IMR-90 (cell line): ENCODE measurements at regions not wholly inside any gene's neighbourhood (a gene's known extent, or its start where the extent isn't known, plus 50 kb on each side); places are given as distances from the start of the nearest gene placed in this dataset.

Source experiments
- ATAC-seq: fragments of 200-7000 bp; cut with Tn5 transposase; 2 replicates; pipeline ENCODE4 v1.9.1; 2020; ENCODE audit warnings: low read depth, mild to moderate bottlenecking, moderate library complexity
- BruUV-seq: library from RNA; stranded (reverse); fragments of 400-500 nt; replicated peaks from 2 replicates; lab custom pipeline; 2021; lab: Mats Ljungman, UMichigan
- CTCF ChIA-PET: fragments of 300-600 bp; formaldehyde crosslinking; extraction: SDS; loops from one replicate; lab custom pipeline; 2021; ENCODE audit warnings: antibody characterized with exemption; lab: Yijun Ruan, JAX
- POLR2A ChIA-PET: fragments of 300-600 bp; sonication (Branson Sonifier 250); formaldehyde crosslinking; loops from one replicate; lab custom pipeline; 2022; ENCODE audit warnings: antibody characterized with exemption; ENCODE audit not compliant: unreplicated experiment; lab: Charles Lee
- DNase-seq: peaks from one replicate; pipeline ENCODE4 v3.0.0; 2013
- H2AFZ ChIP-seq: replicated peaks from 2 replicates; pipeline ENCODE3; 2013; ENCODE audit warnings: low read length, mild to moderate bottlenecking; ENCODE audit not compliant: poor library complexity
- H2AK5ac ChIP-seq: 2 replicates; pipeline ENCODE4 v1.6.1; 2013; ENCODE audit warnings: low read depth, low read length, inconsistent platforms
- H2AK9ac ChIP-seq: replicated peaks from 2 replicates; pipeline ENCODE3; 2013; ENCODE audit warnings: mild to moderate bottlenecking, low read depth, low read length, moderate library complexity; ENCODE audit not compliant: poor library complexity
- H2BK120ac ChIP-seq: 2 replicates; pipeline ENCODE4 v1.6.1; 2013; ENCODE audit warnings: low read depth, low read length, inconsistent platforms
- H2BK15ac ChIP-seq: 3 replicates; pipeline ENCODE4 v1.6.1; 2013; ENCODE audit warnings: low read depth, low read length, inconsistent platforms
- H2BK20ac ChIP-seq: 2 replicates; pipeline ENCODE4 v1.6.1; 2013; ENCODE audit warnings: low read depth, mild to moderate bottlenecking, inconsistent platforms, low read length, moderate library complexity
- H2BK5ac ChIP-seq: 2 replicates; pipeline ENCODE4 v1.6.1; 2013; ENCODE audit warnings: mild to moderate bottlenecking, low read depth, low read length, inconsistent platforms; ENCODE audit not compliant: poor library complexity, severe bottlenecking
- H3K14ac ChIP-seq: replicated peaks from 2 replicates; pipeline ENCODE4 v1.6.1; 2013; ENCODE audit warnings: low read depth, low read length, inconsistent platforms
- H3K18ac ChIP-seq: 2 replicates; pipeline ENCODE4 v1.6.1; 2013; ENCODE audit warnings: low read depth, low read length, control low read depth
- H3K23ac ChIP-seq: 2 replicates; pipeline ENCODE4 v1.6.1; 2013; ENCODE audit warnings: low read depth, low read length, inconsistent platforms
- H3K27ac ChIP-seq: 2 replicates; pipeline ENCODE4 v1.5.1; 2013; ENCODE audit warnings: mild to moderate bottlenecking, control low read depth, low read length; ENCODE audit not compliant: insufficient read depth
- H3K27me3 ChIP-seq: 2 replicates; pipeline ENCODE4 v1.6.1; 2013; ENCODE audit warnings: low read length; ENCODE audit not compliant: control insufficient read depth, insufficient read depth
- H3K36me3 ChIP-seq: 2 replicates; pipeline ENCODE4 v1.6.1; 2013; ENCODE audit warnings: low read length, mixed read lengths; ENCODE audit not compliant: control insufficient read depth, insufficient read depth
- H3K4ac ChIP-seq: 2 replicates; pipeline ENCODE4 v1.6.1; 2013; ENCODE audit warnings: low read depth, low read length, inconsistent platforms
- H3K4me1 ChIP-seq: 2 replicates; pipeline ENCODE4 v1.6.1; 2013; ENCODE audit warnings: low read length, mixed read lengths; ENCODE audit not compliant: control insufficient read depth, insufficient read depth
- H3K4me2 ChIP-seq: 2 replicates; pipeline ENCODE4 v1.6.1; 2013; ENCODE audit warnings: low read depth, mild to moderate bottlenecking, control low read depth, low read length, moderate library complexity
- H3K4me3 ChIP-seq: 2 replicates; pipeline ENCODE4 v1.5.1; 2013; ENCODE audit warnings: low read depth, mild to moderate bottlenecking, control low read depth, low read length, moderate library complexity; ENCODE audit not compliant: insufficient read depth
- H3K56ac ChIP-seq: 2 replicates; pipeline ENCODE4 v1.6.1; 2013; ENCODE audit warnings: low read length, inconsistent platforms; ENCODE audit not compliant: insufficient read depth; ENCODE audit errors: extremely low read depth
- H3K79me1 ChIP-seq, 2 experiments: 2 replicates each; pipeline ENCODE4 v1.6.1; 2013; ENCODE audit warnings: low read length in 2 of 2, inconsistent platforms in 1 of 2, low read depth in 1 of 2
- H3K9ac ChIP-seq: 2 replicates; pipeline ENCODE4 v1.6.1; 2013; ENCODE audit warnings: low read depth, low read length, control low read depth
- H3K9me1 ChIP-seq: 2 replicates; pipeline ENCODE4 v1.6.1; 2013; ENCODE audit warnings: low read length, inconsistent platforms; ENCODE audit not compliant: insufficient read depth
- H3K9me3 ChIP-seq: 2 replicates; pipeline ENCODE4 v1.6.1; 2013; ENCODE audit warnings: low read length; ENCODE audit not compliant: control insufficient read depth, insufficient read depth
- H4K20me1 ChIP-seq: 2 replicates; pipeline ENCODE4 v1.6.1; 2013; ENCODE audit warnings: low read length, inconsistent platforms; ENCODE audit not compliant: insufficient read depth
- H4K5ac ChIP-seq: 2 replicates; pipeline ENCODE4 v1.6.1; 2013; ENCODE audit warnings: mild to moderate bottlenecking, low read depth, low read length, control low read depth
- H4K8ac ChIP-seq, 2 experiments: 2 replicates each; pipeline ENCODE4 v1.6.1; 2013; ENCODE audit warnings: low read depth in 2 of 2, low read length in 2 of 2, control low read depth in 1 of 2, inconsistent platforms in 1 of 2
- H4K91ac ChIP-seq: 2 replicates; pipeline ENCODE4 v1.6.1; 2013; ENCODE audit warnings: low read depth, low read length, inconsistent platforms; ENCODE audit not compliant: insufficient read depth
- FOS ChIP-seq: fragments of 150-350 bp; IDR thresholded peaks from 2 replicates; pipeline ENCODE4 v1.6.1; 2016; ENCODE audit warnings: low read depth, low read length
- MAFK ChIP-seq: IDR thresholded peaks from 2 replicates; pipeline ENCODE4 v1.6.1; 2012; ENCODE audit warnings: low read depth, low read length, improper control_type of control experiment
- RAD21 ChIP-seq: IDR thresholded peaks from 2 replicates; pipeline ENCODE4 v1.6.1; 2012; ENCODE audit warnings: low read length, improper control_type of control experiment
- RFX5 ChIP-seq: IDR thresholded peaks from 2 replicates; pipeline ENCODE4 v1.8.0; 2012; ENCODE audit warnings: low read depth, mild to moderate bottlenecking, low read length, moderate library complexity
- SMC3 ChIP-seq: fragments of 150-350 bp; IDR thresholded peaks from 2 replicates; pipeline ENCODE4 v1.6.1; 2016; ENCODE audit warnings: low read depth, mild to moderate bottlenecking, antibody characterized with exemption, low read length, moderate library complexity
- WGBS, 2 experiments: methylation state at CpG; one replicate each; pipeline versions ENCODE4 v1.1.5 to v1.1.7; 2013; ENCODE audit warnings: missing lambda C conversion rate in 2 of 2; ENCODE audit not compliant: insufficient read length in 1 of 2; ENCODE audit errors: extremely low coverage in 2 of 2; 5-methylcytosine and 5-hydroxymethylcytosine counted together
- dilution Hi-C: fragments of 300-500 bp; cut with HindIII; formaldehyde crosslinking; loops from one replicate; pipeline ENCODE4 v1.14.3; 2018; ENCODE audit warnings: low sequenced_read_pairs; ENCODE audit not compliant: unreplicated experiment
- in situ Hi-C: fragments of 300-500 bp; cut with MboI; formaldehyde crosslinking; loops from 3 replicates; pipeline ENCODE4 v1.14.3; 2019; ENCODE audit warnings: low sequenced_read_pairs, inconsistent platforms, mixed read lengths
- intact Hi-C: fragments of 100-400 bp; cut with micrococcal nuclease; formaldehyde crosslinking; loops from 2 replicates; pipeline ENCODE4 v1.10.0; 2022
- TF ChIP-seq, protein P1 (sequence below): fragments of 150-350 bp; IDR thresholded peaks from 2 replicates; pipeline ENCODE4 v1.6.1; 2017; ENCODE audit warnings: mild to moderate bottlenecking, antibody characterized with exemption, low read length, low read depth
- TF ChIP-seq, protein P2 (sequence below): fragments of 150-350 bp; IDR thresholded peaks from 2 replicates; pipeline ENCODE4 v1.6.1; 2016; ENCODE audit warnings: low read depth, mild to moderate bottlenecking, low read length, moderate library complexity, borderline replicate concordance

DNA sequence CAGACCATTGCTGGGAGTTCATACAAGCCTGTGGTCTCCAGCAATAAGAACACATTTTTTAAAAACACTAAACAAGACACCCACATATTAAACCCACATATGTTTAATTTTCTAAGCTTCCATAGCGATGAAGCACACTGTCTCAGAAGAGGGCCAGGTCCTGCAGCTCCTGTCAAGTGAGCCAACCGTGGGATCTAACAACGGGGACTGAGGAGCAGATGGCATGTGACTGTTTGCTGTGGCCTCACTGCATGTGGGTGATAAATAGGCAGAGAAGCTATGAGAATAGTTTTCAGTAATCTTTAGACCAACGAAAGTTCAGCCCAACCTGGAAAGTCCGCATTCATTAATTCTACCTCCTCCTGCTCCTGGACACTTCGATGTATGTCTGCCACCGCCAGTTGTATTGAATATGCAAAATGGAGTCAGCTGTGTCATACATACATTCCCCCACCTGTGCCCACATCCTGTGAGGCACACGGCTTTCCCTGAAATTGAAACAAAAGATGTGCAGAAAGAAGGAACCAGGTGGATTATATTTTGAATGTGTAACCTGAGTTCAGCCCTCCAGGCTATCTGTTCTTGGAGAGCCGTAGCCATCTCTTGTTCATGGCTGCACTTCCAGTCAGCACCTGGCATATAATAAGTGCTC lies 88.2 kb downstream of the MIS18A start:
- Histone ChIP-seq H3K23ac (no peak overlapping the region), H2AK9ac (peak overlapping the region; percentile 24), H2BK5ac (no peak overlapping the region), H3K18ac (no peak overlapping the region), H2AK5ac (no peak overlapping the region), H2BK120ac (no peak overlapping the region), H3K36me3 (no peaks in the 10 kb centered on the region), H2AFZ (no peak overlapping the region), H3K4ac (no peak overlapping the region), H3K4me1 (no peaks in the 10 kb centered on the region), H3K4me3 (no peak overlapping the region), H4K5ac (no peak overlapping the region), H3K9me3 (no peaks in the 10 kb centered on the region), H3K4me2 (no peak overlapping the region), H3K9ac (no peak overlapping the region), H3K14ac (no peak overlapping the region), H4K8ac (no peak overlapping the region), H3K79me1 (no peaks in the 10 kb centered on the region), H3K56ac (no peak overlapping the region), H3K9me1 (no peaks in the 10 kb centered on the region), H3K27ac (no peak overlapping the region), H2BK15ac (no peak overlapping the region), H4K91ac (no peak overlapping the region), H4K20me1 (no peaks in the 10 kb centered on the region), H2BK20ac (no peak overlapping the region), H3K27me3 (peaks cover 6% of the 10 kb centered on the region)
- TF ChIP-seq SMC3 (no peak), MAFK (no peak), RAD21 (no peak), RFX5 (no peak), FOS (no peak)
- TF ChIP-seq, protein P1, sequence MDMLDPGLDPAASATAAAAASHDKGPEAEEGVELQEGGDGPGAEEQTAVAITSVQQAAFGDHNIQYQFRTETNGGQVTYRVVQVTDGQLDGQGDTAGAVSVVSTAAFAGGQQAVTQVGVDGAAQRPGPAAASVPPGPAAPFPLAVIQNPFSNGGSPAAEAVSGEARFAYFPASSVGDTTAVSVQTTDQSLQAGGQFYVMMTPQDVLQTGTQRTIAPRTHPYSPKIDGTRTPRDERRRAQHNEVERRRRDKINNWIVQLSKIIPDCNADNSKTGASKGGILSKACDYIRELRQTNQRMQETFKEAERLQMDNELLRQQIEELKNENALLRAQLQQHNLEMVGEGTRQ, result no peak
- TF ChIP-seq, protein P2, sequence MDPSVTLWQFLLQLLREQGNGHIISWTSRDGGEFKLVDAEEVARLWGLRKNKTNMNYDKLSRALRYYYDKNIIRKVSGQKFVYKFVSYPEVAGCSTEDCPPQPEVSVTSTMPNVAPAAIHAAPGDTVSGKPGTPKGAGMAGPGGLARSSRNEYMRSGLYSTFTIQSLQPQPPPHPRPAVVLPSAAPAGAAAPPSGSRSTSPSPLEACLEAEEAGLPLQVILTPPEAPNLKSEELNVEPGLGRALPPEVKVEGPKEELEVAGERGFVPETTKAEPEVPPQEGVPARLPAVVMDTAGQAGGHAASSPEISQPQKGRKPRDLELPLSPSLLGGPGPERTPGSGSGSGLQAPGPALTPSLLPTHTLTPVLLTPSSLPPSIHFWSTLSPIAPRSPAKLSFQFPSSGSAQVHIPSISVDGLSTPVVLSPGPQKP, result no peak
- intact Hi-C loops, result no loop called here
- dilution Hi-C loops, result no loop called here
- in situ Hi-C loops, result no loop called here
- no TSS peak for BruUV-seq
- DNase-seq (no peak), ATAC-seq (no peak)
- WGBS, 2 experiments, result no CpG with 5 or more reads among the region's 9 CpGs
- ChIA-PET CTCF (interaction anchor here (0.9 kb wide), 1 partner anchor 27 kb away, joined by 3 read pairs; no protein-coding TSS in a partner anchor), POLR2A (no interaction called here)
